ENCODE measurements at regions not wholly inside any gene's neighbourhood (a gene's known extent, or its start where the extent isn't known, plus 50 kb on each side); places are given as distances from the start of the nearest gene placed in this dataset.

GRCh38 chr17:77873500-77874302, 84.8 kb upstream of the TNRC6C start:
- TF ChIP-seq FOXP1 (IDR thresholded peaks at IDR 0.05): no peak
- no peak for TF ChIP-seq FOXP1 (CRISPR knock-in tag; IDR thresholded peaks at IDR 0.05)
- TF ChIP-seq MIER3 (CRISPR knock-in tag; IDR thresholded peaks at IDR 0.05; ENCODE audit: borderline replicate concordance): no peak
- no peak for TF ChIP-seq ERF (CRISPR knock-in tag; IDR thresholded peaks at IDR 0.05)
- no peak for TF ChIP-seq PATZ1 (CRISPR knock-in tag; IDR thresholded peaks at IDR 0.05)
- TF ChIP-seq RBAK (CRISPR knock-in tag; IDR thresholded peaks at IDR 0.05): no peak
- TF ChIP-seq MEIS1 (CRISPR knock-in tag; IDR thresholded peaks at IDR 0.05; ENCODE audit: borderline replicate concordance): no peak
- TF ChIP-seq POLR2AphosphoS5 (IDR thresholded peaks at IDR 0.05; ENCODE audit: low read depth, low read length): no peak
- no peak for TF ChIP-seq ZNF24 (IDR thresholded peaks at IDR 0.05)
- TF ChIP-seq SALL2 (CRISPR knock-in tag; IDR thresholded peaks at IDR 0.05): no peak
- no peak for TF ChIP-seq CEBPG (CRISPR knock-in tag; IDR thresholded peaks at IDR 0.05)
- TF ChIP-seq CTCF (CRISPR knock-in tag; IDR thresholded peaks at IDR 0.05): no peak
- no peak for TF ChIP-seq CHD4 (IDR thresholded peaks at IDR 0.05; ENCODE audit: borderline replicate concordance, low read length)
- TF ChIP-seq TCF7L2 (IDR thresholded peaks at IDR 0.05; ENCODE audit: low read depth, low read length): no peak
- TF ChIP-seq ZKSCAN1 (IDR thresholded peaks at IDR 0.05; ENCODE audit: low read length): no peak

All from HepG2 (cell line).